ENCODE measurements at regions not wholly inside any gene's neighbourhood (a gene's known extent, or its start where the extent isn't known, plus 50 kb on each side); places are given as distances from the start of the nearest gene placed in this dataset.

DNA sequence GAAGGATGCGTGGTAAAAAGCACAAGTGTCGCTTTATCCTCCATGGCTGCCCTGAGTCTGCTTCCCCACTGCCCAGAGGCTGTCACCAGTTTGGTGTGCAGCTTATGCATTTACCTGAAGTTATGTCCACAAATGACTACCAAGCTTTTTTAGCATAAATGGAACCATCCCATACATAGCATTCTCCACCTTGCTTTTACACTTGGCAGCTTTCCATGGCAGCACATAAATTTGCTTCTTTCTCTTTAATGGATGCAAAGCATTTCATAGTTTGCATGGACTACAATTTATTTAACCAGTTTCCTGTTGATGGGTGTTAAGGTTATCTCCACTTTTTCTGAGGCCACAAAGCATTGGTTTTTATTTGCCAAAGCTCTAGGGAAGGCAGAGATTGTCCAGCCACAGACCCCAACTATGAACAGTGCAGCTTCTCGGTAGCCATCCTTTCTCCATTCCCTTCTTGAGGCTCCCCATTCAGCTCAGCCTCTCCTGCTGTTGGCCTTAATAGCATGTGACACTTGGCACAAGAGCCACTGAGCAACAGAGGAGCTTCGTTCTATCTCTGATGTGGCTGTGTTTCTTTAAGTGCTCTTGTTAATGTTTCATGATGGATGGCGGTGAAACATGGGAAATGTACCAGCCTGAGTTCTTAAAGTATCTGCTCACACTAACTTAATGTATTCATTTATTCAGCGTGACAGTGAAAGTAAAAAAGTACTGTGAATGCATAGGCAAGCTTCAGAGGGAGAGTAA is 59.8 kb upstream of the NAV2 start:
- no peak for TF ChIP-seq TEAD4 (IDR thresholded peaks at IDR 0.05)
- TF ChIP-seq, protein P1, sequence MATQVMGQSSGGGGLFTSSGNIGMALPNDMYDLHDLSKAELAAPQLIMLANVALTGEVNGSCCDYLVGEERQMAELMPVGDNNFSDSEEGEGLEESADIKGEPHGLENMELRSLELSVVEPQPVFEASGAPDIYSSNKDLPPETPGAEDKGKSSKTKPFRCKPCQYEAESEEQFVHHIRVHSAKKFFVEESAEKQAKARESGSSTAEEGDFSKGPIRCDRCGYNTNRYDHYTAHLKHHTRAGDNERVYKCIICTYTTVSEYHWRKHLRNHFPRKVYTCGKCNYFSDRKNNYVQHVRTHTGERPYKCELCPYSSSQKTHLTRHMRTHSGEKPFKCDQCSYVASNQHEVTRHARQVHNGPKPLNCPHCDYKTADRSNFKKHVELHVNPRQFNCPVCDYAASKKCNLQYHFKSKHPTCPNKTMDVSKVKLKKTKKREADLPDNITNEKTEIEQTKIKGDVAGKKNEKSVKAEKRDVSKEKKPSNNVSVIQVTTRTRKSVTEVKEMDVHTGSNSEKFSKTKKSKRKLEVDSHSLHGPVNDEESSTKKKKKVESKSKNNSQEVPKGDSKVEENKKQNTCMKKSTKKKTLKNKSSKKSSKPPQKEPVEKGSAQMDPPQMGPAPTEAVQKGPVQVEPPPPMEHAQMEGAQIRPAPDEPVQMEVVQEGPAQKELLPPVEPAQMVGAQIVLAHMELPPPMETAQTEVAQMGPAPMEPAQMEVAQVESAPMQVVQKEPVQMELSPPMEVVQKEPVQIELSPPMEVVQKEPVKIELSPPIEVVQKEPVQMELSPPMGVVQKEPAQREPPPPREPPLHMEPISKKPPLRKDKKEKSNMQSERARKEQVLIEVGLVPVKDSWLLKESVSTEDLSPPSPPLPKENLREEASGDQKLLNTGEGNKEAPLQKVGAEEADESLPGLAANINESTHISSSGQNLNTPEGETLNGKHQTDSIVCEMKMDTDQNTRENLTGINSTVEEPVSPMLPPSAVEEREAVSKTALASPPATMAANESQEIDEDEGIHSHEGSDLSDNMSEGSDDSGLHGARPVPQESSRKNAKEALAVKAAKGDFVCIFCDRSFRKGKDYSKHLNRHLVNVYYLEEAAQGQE (IDR thresholded peaks at IDR 0.05; ENCODE audit: low read depth) = no peak
- no peak for TF ChIP-seq TAF1 (IDR thresholded peaks at IDR 0.05; ENCODE audit: low read depth)
- TF ChIP-seq, protein P2, sequence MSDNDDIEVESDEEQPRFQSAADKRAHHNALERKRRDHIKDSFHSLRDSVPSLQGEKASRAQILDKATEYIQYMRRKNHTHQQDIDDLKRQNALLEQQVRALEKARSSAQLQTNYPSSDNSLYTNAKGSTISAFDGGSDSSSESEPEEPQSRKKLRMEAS (IDR thresholded peaks at IDR 0.05) = no peak
- no peak for TF ChIP-seq EGR1 (IDR thresholded peaks at IDR 0.05)
- TF ChIP-seq TCF12 (IDR thresholded peaks at IDR 0.05; ENCODE audit: low read depth) = no peak
- TF ChIP-seq CEBPB (IDR thresholded peaks at IDR 0.05) = no peak
- no peak for TF ChIP-seq CREB1 (IDR thresholded peaks at IDR 0.05; ENCODE audit: low read depth)
- no peak for TF ChIP-seq YY1 (IDR thresholded peaks at IDR 0.05; ENCODE audit: low read depth)
- no peak for TF ChIP-seq EP300 (IDR thresholded peaks at IDR 0.05; ENCODE audit: borderline replicate concordance)

All from Ishikawa (cell line).